ENCODE measurements at regions not wholly inside any gene's neighbourhood (a gene's known extent, or its start where the extent isn't known, plus 50 kb on each side); places are given as distances from the start of the nearest gene placed in this dataset.

DNA sequence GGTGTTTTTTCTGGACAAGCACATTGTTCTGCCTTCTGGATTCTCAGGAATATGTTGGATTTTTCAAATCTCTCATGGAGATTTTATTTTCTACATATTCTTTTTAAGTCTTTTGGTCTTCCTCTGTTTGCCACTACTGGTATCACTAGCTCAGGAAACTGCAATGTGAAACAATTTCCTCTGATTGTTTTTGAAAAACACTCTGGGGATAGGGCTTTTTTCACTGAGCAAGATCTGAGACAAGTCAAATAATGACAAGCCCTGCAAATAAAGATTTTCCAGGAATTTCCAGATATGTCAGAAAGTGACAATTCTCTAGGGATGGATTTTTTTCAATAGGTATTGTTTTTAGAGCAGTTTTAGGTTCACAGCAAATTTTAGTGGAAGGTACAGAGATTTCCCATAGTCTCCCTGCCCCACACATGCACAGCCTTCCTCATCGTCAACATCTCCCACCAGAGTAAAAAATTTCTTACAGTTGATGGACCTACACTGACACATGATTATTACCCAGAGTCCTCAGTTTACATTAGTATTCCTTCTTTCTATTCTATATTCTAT lies 86.9 kb upstream of the TMEM161B start:
- no TSS peak for BruUV-seq (replicated peaks)
- Histone ChIP-seq H2BK15ac (ENCODE audit: low read depth, low read length) (no peak overlapping the region), H3K9me1 (ENCODE audit: insufficient read depth, low read length) (no peaks in the 10 kb centered on the region), H2AK5ac (ENCODE audit: low read depth, low read length) (no peak overlapping the region), H2BK20ac (ENCODE audit: low read depth, low read length) (no peak overlapping the region), H4K20me1 (ENCODE audit: insufficient read depth, low read length) (no peaks in the 10 kb centered on the region), H3K4me3 (ENCODE audit: insufficient read depth, low read depth, low read length) (no peak overlapping the region), H2BK120ac (ENCODE audit: low read depth, low read length) (no peak overlapping the region), H2AFZ (replicated peaks; ENCODE audit: low read length, poor library complexity) (no peak overlapping the region), H3K79me1 (ENCODE audit: low read depth in 1 of 2, low read length in 2 of 2) (no peaks in the 10 kb centered on the region), H4K91ac (ENCODE audit: insufficient read depth, low read depth, low read length) (no peak overlapping the region), H3K9ac (ENCODE audit: low read depth, low read length) (no peak overlapping the region), H3K4ac (ENCODE audit: low read depth, low read length) (no peak overlapping the region), H3K27me3 (ENCODE audit: control insufficient read depth, insufficient read depth, low read length) (no peaks in the 10 kb centered on the region), H3K23ac (ENCODE audit: low read depth, low read length) (no peak overlapping the region), H3K4me2 (ENCODE audit: low read depth, low read length) (no peak overlapping the region), H4K5ac (ENCODE audit: low read depth, low read length) (no peak overlapping the region), H3K36me3 (ENCODE audit: control insufficient read depth, insufficient read depth, low read length) (no peaks in the 10 kb centered on the region), H3K56ac (ENCODE audit: extremely low read depth, insufficient read depth, low read length) (no peak overlapping the region), H3K14ac (replicated peaks; ENCODE audit: low read depth, low read length) (no peak overlapping the region), H3K9me3 (ENCODE audit: control insufficient read depth, insufficient read depth, low read length) (no peaks in the 10 kb centered on the region), H2BK5ac (ENCODE audit: low read depth, low read length, poor library complexity, severe bottlenecking) (no peak overlapping the region), H2AK9ac (replicated peaks; ENCODE audit: low read depth, low read length, poor library complexity) (no peak overlapping the region), H3K4me1 (ENCODE audit: control insufficient read depth, insufficient read depth, low read length) (no peaks in the 10 kb centered on the region), H4K8ac (ENCODE audit: low read depth in 2 of 2, low read length in 2 of 2) (no peak overlapping the region), H3K27ac (ENCODE audit: insufficient read depth, low read length) (no peak overlapping the region), H3K18ac (ENCODE audit: low read depth, low read length) (no peak overlapping the region)
- CTCF ChIA-PET = no interaction called here
- POLR2A ChIA-PET (ENCODE audit: unreplicated experiment) = no interaction called here
- TF ChIP-seq CHD1 (IDR thresholded peaks at IDR 0.05; ENCODE audit: low read depth, low read length) (no peak), POLR2A (IDR thresholded peaks at IDR 0.05; ENCODE audit: low read depth, low read length) (no peak), RAD21 (IDR thresholded peaks at IDR 0.05; ENCODE audit: low read length) (no peak), RCOR1 (IDR thresholded peaks at IDR 0.05; ENCODE audit: insufficient replicate concordance, low read length) (no peak), FOS (IDR thresholded peaks at IDR 0.05; ENCODE audit: low read depth, low read length) (no peak), MAZ (IDR thresholded peaks at IDR 0.05; ENCODE audit: borderline replicate concordance, low read depth, low read length) (no peak), BHLHE40 (IDR thresholded peaks at IDR 0.05; ENCODE audit: low read depth, low read length) (no peak), CTCF (conservative IDR thresholded peaks at IDR 0.05; ENCODE audit: low read depth, low read length) (no peak), MXI1 (IDR thresholded peaks at IDR 0.05; ENCODE audit: borderline replicate concordance, low read depth, low read length) (no peak), MAFK (IDR thresholded peaks at IDR 0.05; ENCODE audit: low read depth, low read length) (no peak), CEBPB (IDR thresholded peaks at IDR 0.05; ENCODE audit: low read depth, low read length) (no peak), SMC3 (IDR thresholded peaks at IDR 0.05; ENCODE audit: low read depth, low read length) (no peak), ELK1 (IDR thresholded peaks at IDR 0.05; ENCODE audit: borderline replicate concordance, low read depth, low read length) (no peak)
- TF ChIP-seq, protein P1, sequence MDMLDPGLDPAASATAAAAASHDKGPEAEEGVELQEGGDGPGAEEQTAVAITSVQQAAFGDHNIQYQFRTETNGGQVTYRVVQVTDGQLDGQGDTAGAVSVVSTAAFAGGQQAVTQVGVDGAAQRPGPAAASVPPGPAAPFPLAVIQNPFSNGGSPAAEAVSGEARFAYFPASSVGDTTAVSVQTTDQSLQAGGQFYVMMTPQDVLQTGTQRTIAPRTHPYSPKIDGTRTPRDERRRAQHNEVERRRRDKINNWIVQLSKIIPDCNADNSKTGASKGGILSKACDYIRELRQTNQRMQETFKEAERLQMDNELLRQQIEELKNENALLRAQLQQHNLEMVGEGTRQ (IDR thresholded peaks at IDR 0.05; ENCODE audit: low read depth, low read length) = no peak
- DNase-seq (no peak), ATAC-seq (ENCODE audit: low read depth) (no peak)
- dilution Hi-C loops (cut with HindIII; ENCODE audit: low sequenced_read_pairs, unreplicated experiment) = no loop called here
- in situ Hi-C loops (cut with MboI; ENCODE audit: low sequenced_read_pairs) = no loop called here
- no CpG with 5 or more reads among the region's 1 CpG for WGBS, 2 experiments (ENCODE audit: extremely low coverage in 2 of 2, insufficient read length in 1 of 2)
- intact Hi-C loops (cut with micrococcal nuclease) = no loop called here

All from IMR-90 (cell line).